ENCODE measurements at regions not wholly inside any gene's neighbourhood (a gene's known extent, or its start where the extent isn't known, plus 50 kb on each side); places are given as distances from the start of the nearest gene placed in this dataset.

- no peak for DNase-seq
Observed at GRCh38 chr6:142561511-142562265, 259.9 kb downstream of the ADGRG6 start.

DNA sequence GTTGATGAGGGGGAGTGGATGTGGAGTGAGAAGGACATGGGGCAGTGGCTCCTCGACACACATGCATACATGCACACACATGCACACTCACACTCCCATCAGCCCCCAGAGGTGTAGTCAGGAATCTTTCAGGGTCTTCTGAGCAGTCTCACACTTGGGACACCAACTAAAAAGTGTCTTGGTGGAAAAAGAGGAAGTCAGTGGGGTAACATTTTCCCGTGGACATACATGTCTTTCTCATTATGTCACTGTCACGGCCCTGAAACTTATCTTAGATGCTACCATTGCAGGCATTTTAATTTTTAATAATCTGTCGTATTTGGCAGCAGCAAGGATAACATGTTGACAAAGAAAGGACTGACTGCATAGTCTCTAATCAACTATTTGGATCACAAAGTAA lies 261.1 kb downstream of the ADGRG6 start:
- no peak for DNase-seq

DNA sequence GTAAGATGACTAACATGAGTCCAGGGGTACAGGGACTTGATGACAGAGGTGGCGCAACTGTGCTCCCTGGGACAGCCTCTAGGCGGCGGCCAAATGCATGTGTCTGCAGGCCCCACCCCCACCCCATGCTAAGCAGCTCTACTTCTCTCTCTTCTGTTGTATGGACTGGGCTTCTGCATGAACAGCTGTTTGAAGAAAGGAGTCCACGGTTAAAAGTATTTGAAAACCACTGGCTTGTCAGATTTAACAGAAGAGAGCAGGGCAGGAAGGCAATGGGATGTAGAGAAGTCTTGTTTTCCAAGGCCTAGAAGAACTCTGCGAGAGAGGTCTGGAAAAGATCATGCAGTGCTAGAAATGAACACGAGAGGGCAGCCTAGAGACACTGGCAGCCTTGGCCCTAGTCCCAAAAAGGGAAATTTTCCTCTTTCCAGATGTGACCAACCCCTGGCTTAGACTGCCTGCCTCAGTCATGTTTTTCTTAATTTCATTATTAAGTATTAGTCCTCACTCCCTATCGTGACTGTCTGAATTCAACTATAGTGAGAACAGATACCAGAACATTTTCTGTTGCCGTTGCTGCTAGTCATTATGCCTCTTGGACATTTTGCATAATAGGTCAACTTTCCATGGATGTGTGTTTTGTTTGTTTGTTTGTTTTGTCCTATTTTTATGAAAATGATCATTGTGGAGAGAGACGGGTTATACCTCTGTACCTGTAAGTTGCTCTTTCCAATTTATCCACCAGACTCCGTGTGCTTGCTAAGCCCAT lies 265.0 kb downstream of the ADGRG6 start:
- peak; percentile 47 to 50 for DNase-seq

GRCh38 chr6:142567461-142567860 lies 265.7 kb downstream of the ADGRG6 start:
- DNase-seq = no peak

DNA sequence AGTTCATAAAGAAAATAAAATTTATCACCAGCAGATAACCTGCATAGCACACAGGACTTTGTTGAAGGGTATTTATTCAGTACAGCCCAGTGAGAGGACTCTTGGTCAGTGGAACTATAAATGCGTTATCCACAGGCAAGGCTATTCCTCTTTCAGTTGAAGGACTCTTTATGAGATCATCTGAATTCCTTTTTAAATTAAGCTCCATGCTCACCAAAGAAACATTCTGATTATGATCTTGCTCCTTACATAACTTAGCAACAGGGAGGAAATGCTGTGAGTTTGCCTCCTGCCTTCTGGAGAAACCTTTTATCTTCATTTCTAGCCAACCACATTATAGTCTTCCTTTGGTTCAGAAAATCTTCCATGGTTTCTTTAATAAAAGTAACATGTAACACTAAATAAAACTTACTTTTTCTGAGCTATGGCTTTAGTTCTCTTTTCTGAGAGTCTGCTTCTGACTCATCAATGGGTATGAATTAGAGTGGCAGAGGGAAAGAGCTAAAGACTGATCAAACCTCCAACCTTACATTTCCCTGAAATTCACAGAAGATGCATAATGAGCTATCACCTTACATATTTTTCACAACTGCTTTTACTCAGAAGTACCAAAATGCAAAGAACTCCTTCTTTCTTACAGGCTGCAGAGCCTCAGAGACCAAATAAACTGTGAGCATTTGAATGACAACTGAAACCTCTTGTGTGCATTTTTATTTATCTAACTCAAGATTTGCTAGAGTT lies 267.2 kb downstream of the ADGRG6 start:
- DNase-seq = no peak

DNA sequence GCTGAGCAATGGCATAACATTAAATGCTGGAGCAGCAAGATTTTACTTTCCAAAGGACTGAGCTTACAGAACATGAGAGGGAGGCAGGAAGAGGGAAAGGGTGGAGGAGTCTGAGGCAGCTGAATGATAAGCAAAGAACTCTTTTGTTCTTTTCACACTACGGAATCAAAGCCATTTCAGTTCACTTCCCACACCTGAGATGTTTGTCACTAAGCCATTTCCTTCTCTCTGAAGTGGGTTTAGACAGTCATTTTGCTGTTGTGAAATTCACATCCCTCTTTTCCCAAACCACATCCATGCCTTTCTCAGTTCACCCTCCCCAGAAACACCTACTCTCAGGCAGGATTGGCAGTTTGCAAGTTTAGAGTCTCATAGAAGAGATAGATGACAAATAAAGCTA lies 267.9 kb downstream of the ADGRG6 start:
- no peak for DNase-seq

DNA sequence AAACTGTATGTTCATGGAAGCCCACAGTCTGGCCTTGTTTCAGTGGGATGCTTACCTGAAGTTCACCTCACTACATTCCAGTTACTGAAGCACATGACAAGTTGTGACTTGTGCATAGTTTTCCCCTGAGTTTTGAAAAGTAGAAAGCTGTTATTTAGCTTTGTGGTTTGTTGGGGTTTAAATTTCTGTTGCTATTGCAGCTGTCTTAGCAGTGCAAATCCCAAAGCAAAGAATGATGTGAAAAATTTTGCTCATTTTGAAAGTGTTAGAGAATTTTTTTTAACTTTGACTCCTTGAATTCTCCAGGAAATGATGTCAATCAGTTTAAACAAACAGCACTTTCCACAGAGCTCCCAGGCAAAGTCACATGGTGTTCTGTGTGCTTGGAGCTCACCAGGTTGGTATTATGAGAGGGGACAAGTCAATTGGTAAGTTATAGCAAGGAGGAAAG lies 268.4 kb downstream of the ADGRG6 start:
- DNase-seq = no peak

DNA sequence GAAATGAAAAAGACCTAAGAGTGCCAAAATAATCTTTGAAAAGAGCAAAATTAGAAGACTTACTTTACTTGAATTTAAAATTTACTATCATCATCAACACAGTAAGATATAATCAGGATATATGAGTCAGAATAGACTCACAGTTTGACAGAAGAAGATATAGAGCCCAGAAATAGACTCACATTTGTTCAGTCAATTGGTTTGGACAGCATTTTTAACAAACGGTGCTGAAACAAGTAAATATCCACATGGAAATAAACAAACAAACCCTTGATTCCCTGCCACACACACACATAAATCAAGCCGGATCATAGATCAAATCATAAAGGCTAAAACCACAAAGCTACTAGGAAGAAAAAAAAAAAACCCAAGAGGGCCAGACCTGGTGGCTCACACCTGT lies 291.1 kb downstream of the ADGRG6 start:
- DNase-seq = no peak

DNA sequence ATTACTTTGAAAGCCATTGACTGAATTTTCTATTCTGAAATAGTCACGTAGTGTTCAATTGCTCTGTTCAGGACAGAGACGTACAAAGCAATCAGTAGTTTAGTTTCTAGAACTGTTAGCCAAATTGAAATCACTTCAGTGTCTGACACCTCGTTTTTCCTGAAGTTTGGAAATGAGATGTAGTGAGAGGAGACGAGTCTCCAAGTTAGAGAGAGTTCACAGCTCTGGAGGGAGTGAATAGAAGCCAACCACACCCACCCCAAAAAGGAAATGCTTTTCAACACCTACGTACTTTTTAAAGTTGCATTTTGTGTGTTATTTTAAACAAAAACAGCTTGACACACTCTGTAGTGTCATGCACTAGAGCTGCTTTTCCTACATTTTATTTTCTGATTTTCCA lies 296.0 kb downstream of the ADGRG6 start:
- DNase-seq = no peak

DNA sequence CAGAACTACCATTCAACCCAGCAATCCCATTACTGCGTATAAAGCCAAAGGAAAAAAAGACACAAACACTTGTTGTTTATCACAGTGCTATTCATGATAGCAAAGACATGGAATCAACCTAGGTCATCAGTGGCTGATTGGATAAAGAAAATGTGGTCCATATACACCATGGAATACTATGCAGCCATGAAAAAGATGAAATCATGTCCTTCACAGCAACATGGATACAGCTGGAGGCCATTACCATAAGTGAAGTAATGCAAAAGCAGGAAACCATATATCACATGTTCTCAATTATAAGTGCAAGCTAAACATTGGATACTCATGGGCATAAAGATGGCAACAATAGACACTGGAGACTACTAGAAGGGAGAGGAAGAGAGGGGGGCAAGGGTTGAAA lies 299.6 kb downstream of the ADGRG6 start:
- DNase-seq = no peak

DNA sequence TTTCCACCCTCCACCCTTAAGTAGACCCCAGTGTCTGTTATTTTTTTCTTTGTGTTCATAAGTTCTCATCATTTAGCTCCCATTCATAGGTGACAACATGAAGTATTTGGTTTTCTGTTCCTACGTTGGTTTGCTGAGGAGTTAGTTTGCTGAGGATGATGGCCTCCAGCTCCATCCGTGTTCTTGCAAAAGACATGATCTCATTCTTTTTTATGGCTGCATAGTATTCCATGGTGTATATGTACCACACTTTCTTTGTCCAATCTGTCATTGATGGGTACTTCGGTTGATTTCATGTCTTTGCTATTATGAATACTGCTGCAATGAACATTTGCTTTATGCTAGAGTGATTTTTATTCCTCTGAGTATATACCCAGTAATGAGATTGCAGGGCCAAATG lies 301.2 kb downstream of the ADGRG6 start:
- no peak for DNase-seq

DNA sequence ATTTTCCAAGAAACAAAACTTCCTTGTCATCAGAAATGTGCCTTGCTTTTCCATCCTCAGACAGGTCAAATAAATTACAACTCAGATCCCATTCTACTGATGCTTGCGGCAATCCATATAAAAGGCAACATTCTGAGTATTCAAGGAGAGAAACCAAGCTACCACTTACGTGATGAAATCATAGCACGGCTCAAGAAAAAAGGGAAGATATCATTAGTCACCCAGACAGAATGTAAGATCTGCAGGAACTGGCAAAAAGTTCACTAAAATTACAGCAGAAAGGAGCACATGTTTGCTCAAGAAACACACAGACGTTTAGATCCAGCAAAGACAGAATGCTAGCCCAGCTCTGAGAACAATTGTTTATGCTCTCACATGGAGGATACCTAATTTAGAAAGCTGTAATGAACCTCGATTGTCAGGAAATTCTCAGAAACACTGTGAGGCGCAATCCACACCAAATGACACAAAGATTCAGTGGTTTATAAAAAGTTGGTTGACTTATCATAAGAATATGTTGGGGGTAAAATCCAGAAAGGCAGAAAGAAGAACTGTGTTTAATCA lies 304.2 kb downstream of the ADGRG6 start:
- no peak for DNase-seq

GRCh38 chr6:142612956-142613355 lies 311.1 kb downstream of the ADGRG6 start:
- DNase-seq = no peak

GRCh38 chr6:142613981-142614380 lies 312.2 kb downstream of the ADGRG6 start:
- no peak for DNase-seq

GRCh38 chr6:142617158-142617557 lies 315.4 kb downstream of the ADGRG6 start:
- no peak for DNase-seq

GRCh38 chr6:142621822-142622221 lies 320.0 kb downstream of the ADGRG6 start:
- no peak for DNase-seq

DNA sequence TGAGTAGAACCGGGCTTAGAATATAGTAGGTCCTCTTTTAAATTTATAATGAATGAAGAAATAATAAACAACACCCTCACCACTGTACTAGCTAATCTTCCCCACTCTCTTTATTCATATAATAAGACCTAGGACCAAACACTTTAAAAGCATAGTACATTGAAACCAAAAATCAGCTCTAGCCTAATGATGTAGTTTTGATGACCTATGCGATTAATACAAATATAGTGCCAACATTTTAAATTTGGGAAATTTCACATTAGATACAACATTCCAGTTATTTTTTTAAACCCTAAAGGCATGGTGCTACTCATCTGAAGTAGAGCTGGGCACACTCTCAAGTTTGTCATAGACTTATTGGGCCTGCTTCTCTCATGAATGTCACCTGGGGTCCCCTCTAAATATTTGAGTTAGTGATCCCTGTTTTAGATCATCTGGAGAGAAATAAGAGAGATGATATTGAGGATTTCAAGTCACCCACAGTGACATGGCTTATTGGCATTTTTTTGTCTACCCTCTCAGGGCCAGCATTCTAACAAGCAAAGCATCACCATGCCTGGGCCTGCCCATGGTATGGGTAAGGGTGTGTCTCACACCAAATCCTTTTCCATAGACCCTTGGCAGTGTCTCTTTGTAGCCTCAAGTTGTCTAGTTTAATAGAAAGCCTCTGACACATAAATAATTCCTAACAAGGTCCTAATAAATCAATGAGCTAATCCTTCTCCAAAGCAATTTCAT lies 319.8 kb downstream of the HIVEP2 start:
- DNase-seq = no peak

GRCh38 chr6:142627474-142627873 lies 317.5 kb downstream of the HIVEP2 start:
- no peak for DNase-seq

- no peak for DNase-seq
Observed at GRCh38 chr6:142631517-142632385, 313.2 kb downstream of the HIVEP2 start.

DNA sequence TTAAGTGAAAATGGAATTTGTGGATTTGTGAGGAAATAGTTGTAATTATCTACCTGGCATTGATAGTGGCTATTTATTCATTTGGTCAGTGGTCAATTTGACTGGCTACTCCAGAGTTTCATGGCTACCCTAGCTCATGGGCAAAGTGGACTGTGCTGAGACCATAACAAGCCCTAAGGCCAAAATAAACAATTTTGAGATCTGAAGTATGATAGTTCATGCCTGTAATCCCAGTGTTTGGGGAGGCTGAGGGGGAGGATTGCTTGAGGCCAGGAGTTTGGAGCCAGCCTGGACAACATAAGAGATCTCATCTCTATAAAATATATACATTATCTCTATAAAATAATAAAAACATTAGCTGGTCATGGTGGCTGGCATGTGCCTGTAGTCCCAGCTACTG lies 311.7 kb downstream of the HIVEP2 start:
- no peak for DNase-seq

GRCh38 chr6:142635130-142635529 lies 309.8 kb downstream of the HIVEP2 start:
- no peak for DNase-seq
